Activated CD4-positive, alpha-beta memory T cell treated with anti-CD3 and anti-CD28 coated beads for 36 hours (primary cell): ENCODE measurements at regions not wholly inside any gene's neighbourhood (a gene's known extent, or its start where the extent isn't known, plus 50 kb on each side); places are given as distances from the start of the nearest gene placed in this dataset.
A peak's percentile ranks its signal among the peaks of the same experiment; 100 is the strongest.

Experiments used
- CTCF ChIA-PET: fragments of 350-600 bp; sonication (Branson Sonifier 250); formaldehyde crosslinking; loops from one replicate; lab custom pipeline; 2021; ENCODE audit warnings: antibody characterized with exemption, inconsistent platforms; lab: Charles Lee
- POLR2A ChIA-PET: fragments of 350-600 bp; sonication (Branson Sonifier 250); formaldehyde crosslinking; loops from one replicate; lab custom pipeline; 2021; ENCODE audit warnings: antibody characterized with exemption; lab: Charles Lee
- DNase-seq: peaks from one replicate; pipeline ENCODE4 v3.0.0-alpha.2; 2020
- H3K27ac Mint-ChIP-seq: one replicate; pipeline ENCODE4 v1.8.0; 2021; ENCODE audit warnings: mixed read lengths
- H3K27me3 Mint-ChIP-seq: one replicate; pipeline ENCODE4 v1.8.0; 2021; ENCODE audit warnings: mixed read lengths
- H3K36me3 Mint-ChIP-seq: one replicate; pipeline ENCODE4 v1.8.0; 2021; ENCODE audit warnings: mixed read lengths
- H3K4me1 Mint-ChIP-seq: one replicate; pipeline ENCODE4 v1.8.0; 2021; ENCODE audit warnings: low read depth, mixed read lengths
- H3K4me3 Mint-ChIP-seq: one replicate; pipeline ENCODE4 v1.8.0; 2021; ENCODE audit warnings: mild to moderate bottlenecking, mixed read lengths
- H3K9me3 Mint-ChIP-seq: one replicate; pipeline ENCODE4 v1.8.0; 2021; ENCODE audit warnings: mixed read lengths
- intact Hi-C: fragments of 100-400 bp; cut with micrococcal nuclease; formaldehyde crosslinking; loops from one replicate; pipeline ENCODE4 v1.15.1; 2023

DNA sequence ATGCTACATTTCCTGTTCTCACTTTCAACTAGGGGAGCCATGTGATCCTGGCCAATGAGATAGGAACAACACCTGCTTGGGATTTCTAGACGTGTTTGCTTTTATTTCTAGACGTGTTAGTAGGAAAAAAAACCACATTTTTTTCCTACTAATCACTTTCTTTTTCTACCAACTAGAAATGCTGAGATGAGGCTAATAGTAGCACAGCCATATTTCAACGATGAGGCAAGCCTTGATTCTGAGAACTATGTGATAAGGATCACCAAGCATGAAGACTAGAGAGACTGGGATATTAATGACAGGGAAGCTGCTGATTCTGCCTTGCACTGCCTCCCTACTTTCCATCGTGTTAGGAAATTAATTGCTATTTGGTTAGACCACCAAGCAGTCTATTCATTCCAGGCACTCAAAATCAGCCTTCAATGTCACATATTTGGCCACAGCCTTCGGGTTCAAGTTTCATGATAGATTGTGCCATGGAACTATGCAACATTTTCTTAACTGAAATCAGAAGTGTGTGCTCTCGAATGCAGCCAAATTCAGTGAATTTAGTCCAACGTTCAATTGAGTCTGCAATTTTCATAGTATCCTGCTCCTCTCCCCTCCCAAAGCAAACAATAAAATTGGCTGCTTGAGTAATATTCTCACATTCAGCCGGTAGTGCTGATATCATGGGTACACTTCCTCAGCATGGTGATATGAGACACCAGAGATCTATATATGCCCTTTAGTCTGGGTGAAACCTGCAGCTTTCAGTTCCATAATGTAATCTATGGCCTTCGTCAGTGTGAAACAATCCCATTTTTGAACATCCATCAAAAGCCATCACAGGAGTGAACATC is 98.1 kb downstream of the GPR37 start:
- intact Hi-C loops = no loop called here
- H3K9me3 Mint-ChIP-seq = no peaks in the 10 kb centered on the region
- POLR2A ChIA-PET = no interaction called here
- no peak for DNase-seq
- H3K4me1 Mint-ChIP-seq = no peaks in the 10 kb centered on the region
- H3K27ac Mint-ChIP-seq = no peak overlapping the region
- H3K4me3 Mint-ChIP-seq = no peak overlapping the region
- H3K27me3 Mint-ChIP-seq = peaks cover 2% of the 10 kb centered on the region
- H3K36me3 Mint-ChIP-seq = no peaks in the 10 kb centered on the region
- CTCF ChIA-PET = no interaction called here

DNA sequence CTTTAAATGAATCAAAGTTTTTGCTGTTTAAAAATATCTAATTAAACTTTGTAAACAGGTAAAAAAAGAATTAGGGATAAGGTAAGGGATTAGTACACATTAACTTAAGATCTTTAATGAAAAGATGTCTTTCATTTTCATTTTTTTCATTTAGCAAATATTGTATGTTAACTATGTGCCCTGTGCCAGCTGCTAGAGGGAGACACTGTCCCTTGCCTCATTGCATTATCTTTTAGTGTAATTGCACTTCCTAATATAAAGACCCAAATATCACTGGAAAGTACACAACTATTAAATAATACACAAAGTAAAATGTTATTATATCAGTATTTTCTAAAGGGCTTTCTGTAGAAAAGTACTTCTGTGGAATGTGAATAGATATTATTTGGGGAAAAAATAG is 102.7 kb downstream of the GPR37 start:
- Mint-ChIP-seq H3K27me3 (peaks cover 2% of the 10 kb centered on the region), H3K4me1 (no peaks in the 10 kb centered on the region)
- POLR2A ChIA-PET = no interaction called here

DNA sequence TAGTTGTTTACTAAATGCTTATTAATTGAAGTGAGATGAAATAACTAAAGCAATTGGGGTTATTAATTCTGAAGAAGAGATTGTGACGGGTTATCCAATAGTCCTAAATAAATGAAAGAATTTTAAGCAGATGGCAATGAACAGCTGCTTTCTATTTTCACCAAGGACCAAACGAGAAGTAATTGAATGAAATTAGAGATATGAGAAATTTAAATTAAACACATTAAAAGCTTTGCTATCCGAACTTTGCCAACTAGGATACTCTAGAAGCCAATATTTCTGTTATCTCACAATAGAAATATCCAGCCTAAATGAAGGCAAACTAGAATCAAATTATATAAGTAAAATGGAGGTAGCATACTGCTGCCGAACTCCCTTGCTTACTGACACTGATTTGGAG is 103.2 kb downstream of the GPR37 start:
- no peaks in the 10 kb centered on the region for H3K9me3 Mint-ChIP-seq
- CTCF ChIA-PET = no interaction called here
- no peak for DNase-seq
- H3K27ac Mint-ChIP-seq = no peak overlapping the region
- no peak overlapping the region for H3K4me3 Mint-ChIP-seq
- POLR2A ChIA-PET = no interaction called here
- H3K36me3 Mint-ChIP-seq = no peaks in the 10 kb centered on the region
- H3K4me1 Mint-ChIP-seq = no peaks in the 10 kb centered on the region
- H3K27me3 Mint-ChIP-seq = peaks cover 2% of the 10 kb centered on the region
- intact Hi-C loops = no loop called here

More for the DNA sequence above, 102.7 kb downstream of the GPR37 start:
- no peak overlapping the region for H3K4me3 Mint-ChIP-seq
- H3K36me3 Mint-ChIP-seq = no peaks in the 10 kb centered on the region
- CTCF ChIA-PET = no interaction called here
- H3K9me3 Mint-ChIP-seq = no peaks in the 10 kb centered on the region
- H3K27ac Mint-ChIP-seq = no peak overlapping the region
- intact Hi-C loops = no loop called here
- no peak for DNase-seq

DNA sequence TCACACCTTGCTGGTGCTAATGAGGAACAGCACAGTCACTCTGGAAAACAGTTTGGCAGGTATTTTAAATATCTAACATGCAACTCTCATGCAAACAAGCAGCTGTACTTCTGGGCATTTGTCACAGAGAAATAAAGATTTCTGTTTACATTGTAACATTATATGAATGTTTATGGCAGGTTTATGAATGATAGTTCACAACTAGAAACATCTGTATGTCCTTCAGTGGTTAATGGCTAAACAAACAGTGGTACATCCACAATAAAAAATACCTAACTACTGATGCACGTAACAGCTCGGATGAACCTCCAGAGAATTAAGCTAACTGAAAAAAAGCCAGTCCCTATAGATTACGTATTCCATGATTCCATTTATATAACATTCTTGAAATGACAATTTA is 109.6 kb downstream of the GPR37 start:
- H3K27me3 Mint-ChIP-seq = no peaks in the 10 kb centered on the region
- no peak overlapping the region for H3K4me3 Mint-ChIP-seq
- H3K27ac Mint-ChIP-seq = no peak overlapping the region
- intact Hi-C loops = no loop called here
- DNase-seq = no peak
- H3K9me3 Mint-ChIP-seq = no peaks in the 10 kb centered on the region
- CTCF ChIA-PET = no interaction called here
- POLR2A ChIA-PET = no interaction called here
- no peaks in the 10 kb centered on the region for H3K4me1 Mint-ChIP-seq
- H3K36me3 Mint-ChIP-seq = no peaks in the 10 kb centered on the region

DNA sequence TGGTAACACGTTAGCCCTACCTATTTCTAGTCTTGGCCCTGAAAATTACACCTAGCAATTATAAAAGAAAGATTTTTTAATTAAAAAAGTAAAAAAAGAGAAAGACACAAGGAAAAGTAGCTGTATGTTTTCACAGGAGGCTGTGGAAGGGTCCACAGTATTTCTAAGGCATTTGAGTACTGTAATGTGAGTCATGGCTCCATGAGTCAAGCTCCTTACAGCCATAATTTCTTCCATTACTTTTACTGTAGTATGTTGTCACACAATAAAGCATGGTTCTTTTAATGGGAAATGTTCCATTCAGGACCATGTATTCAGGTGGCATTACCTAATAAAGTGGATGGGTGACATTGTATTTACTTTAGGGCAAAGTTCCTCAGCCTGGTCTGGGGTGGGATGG is 113.4 kb downstream of the GPR37 start:
- H3K4me3 Mint-ChIP-seq = no peak overlapping the region
- H3K36me3 Mint-ChIP-seq = no peaks in the 10 kb centered on the region
- no peaks in the 10 kb centered on the region for H3K27me3 Mint-ChIP-seq
- no peak for DNase-seq
- H3K4me1 Mint-ChIP-seq = peaks cover 12% of the 10 kb centered on the region
- intact Hi-C loops = no loop called here
- POLR2A ChIA-PET = no interaction called here
- no peaks in the 10 kb centered on the region for H3K9me3 Mint-ChIP-seq
- CTCF ChIA-PET = no interaction called here
- no peak overlapping the region for H3K27ac Mint-ChIP-seq

DNA sequence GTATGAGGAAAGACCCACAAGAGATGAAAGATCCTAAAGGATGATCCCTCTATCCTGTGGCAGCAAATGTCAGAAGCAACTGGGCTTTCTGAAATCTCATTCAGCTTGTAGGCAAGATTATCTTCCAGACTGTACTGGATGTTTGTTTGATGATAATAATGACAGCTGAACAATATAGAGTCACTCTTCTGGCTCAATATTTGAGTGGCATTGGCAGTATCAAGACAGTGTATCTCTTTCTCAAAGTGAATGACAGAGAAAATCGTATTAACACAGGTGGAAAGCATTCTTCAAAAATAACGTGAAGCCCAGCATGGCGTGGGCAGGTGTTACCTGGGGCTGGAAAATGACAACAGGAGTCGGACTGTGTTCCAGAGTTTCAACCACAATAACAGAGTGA is 114.5 kb downstream of the GPR37 start:
- ChIA-PET POLR2A (no interaction called here), CTCF (no interaction called here)
- Mint-ChIP-seq H3K36me3 (no peaks in the 10 kb centered on the region), H3K27ac (no peak overlapping the region), H3K27me3 (no peaks in the 10 kb centered on the region), H3K9me3 (no peaks in the 10 kb centered on the region), H3K4me1 (peaks cover 12% of the 10 kb centered on the region), H3K4me3 (no peak overlapping the region)
- DNase-seq = no peak
- intact Hi-C loops = no loop called here

DNA sequence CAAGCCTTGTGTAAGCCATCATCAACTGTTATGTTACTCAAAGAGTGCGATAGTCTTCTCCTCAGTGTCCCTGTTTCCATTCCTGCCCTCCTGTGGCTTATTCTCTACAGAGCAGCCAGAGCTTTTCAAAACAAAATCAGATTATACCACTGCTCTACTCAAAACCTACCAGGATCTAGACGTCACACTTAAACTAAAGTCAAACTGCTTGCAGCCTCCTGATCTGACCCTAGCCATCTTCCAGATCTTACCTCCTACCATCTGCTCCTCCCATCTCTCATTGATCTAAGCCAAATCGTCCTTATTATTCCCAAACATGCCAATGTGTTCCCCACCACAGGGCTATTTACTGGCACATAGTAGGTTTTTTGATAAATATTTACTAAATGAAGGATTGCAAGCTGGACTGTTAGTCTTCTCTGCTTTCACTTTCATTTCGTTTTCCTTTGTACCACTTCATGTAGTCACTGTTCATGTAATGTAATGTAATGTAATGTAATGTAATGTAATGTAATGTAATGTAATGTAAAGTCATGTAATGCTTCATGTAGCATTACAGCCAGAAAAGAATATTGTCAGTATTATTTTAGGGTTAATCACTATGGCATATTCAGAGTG is 116.1 kb downstream of the GPR37 start:
- Mint-ChIP-seq H3K36me3 (no peaks in the 10 kb centered on the region), H3K4me3 (peak overlapping the region; percentile 10), H3K4me1 (peaks cover 12% of the 10 kb centered on the region), H3K27me3 (no peaks in the 10 kb centered on the region), H3K27ac (no peak overlapping the region), H3K9me3 (no peaks in the 10 kb centered on the region)
- DNase-seq = no peak
- intact Hi-C loops = no loop called here
- ChIA-PET CTCF (no interaction called here), POLR2A (no interaction called here)

DNA sequence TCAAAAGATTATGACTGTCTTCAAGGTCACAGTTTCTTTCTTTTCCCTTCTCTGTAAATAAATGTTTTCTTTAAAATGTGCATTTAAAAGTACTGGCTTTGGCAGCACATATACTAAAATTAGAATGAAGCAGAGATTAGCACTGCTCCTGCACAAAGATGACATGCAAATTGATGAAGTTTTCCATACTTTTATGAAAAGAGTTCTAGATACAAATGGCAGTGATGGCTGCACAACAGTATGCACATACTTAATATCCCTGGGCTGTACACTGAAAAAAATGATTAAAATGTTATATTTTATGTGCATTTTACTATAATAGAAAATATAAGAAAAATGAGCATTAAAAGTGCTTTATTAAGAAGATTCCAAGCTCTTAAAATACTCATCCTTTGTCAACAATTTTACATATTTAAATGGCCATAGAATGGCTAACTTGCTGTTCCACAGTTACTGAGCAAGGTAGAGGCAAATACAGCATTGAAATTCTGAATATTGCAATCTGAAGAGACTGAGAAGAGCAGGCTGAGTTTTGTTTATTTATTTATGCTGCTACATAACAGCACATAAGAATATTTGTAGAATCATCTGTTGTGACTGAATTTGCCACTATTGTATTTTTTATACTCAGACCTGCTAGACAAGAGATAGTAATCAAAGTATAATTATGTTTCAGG is 117.8 kb downstream of the GPR37 start:
- Mint-ChIP-seq H3K36me3 (no peaks in the 10 kb centered on the region), H3K4me1 (peaks cover 12% of the 10 kb centered on the region), H3K27me3 (no peaks in the 10 kb centered on the region), H3K9me3 (no peaks in the 10 kb centered on the region), H3K4me3 (no peak overlapping the region), H3K27ac (no peak overlapping the region)
- ChIA-PET POLR2A (no interaction called here), CTCF (no interaction called here)
- DNase-seq = no peak
- intact Hi-C loops = no loop called here

DNA sequence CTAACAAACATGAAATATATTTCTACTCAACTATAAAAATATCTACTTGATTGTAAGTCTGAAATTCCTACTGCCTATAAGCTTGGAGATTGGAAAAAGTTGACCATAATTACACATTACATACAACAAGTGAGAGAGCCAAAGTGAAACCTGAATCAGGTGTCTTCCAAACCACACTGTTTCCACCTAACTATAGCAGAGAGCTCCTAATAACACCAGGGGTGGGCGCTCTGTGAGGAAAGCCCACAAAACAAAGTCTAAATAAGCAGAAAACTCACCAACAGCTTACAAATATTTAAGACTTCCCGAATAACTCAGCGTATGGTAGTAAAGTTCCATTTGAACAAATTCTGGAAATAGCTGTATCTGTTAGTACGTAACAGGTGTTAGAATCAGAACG is 119.9 kb downstream of the GPR37 start:
- Mint-ChIP-seq H3K9me3 (no peaks in the 10 kb centered on the region), H3K27me3 (no peaks in the 10 kb centered on the region), H3K27ac (no peak overlapping the region), H3K36me3 (no peaks in the 10 kb centered on the region), H3K4me1 (peaks cover 12% of the 10 kb centered on the region), H3K4me3 (no peak overlapping the region)
- ChIA-PET POLR2A (interaction anchor here (0.5 kb wide), 1 partner anchor 874 kb away, joined by 4 read pairs; no protein-coding TSS in a partner anchor), CTCF (no interaction called here)
- DNase-seq = no peak
- intact Hi-C loops = no loop called here

DNA sequence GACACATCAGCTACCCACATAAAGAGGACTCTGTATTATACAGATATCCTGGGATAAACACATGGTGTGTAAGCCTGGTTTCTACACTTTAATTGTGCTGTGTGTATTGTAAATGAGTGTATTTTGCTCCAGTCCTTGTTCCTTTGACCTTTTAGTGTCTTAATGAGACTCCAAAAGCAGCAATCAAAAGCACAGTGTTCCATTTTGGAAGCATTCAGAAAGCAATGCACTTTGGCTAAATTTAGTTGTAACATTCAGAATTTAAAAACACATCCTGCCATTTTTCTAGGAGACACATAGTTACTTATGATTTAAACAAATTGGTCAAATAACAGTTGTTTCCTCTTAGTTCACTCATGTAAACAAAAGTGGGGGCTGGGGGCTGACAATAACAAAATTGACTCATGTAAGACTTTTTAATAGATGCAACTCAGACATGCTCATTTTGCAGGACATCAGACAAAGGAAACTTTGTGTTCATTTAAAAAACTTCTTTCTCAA is 122.2 kb downstream of the GPR37 start:
- H3K36me3 Mint-ChIP-seq = no peaks in the 10 kb centered on the region
- no peaks in the 10 kb centered on the region for H3K4me1 Mint-ChIP-seq
- H3K4me3 Mint-ChIP-seq = no peak overlapping the region
- no peak overlapping the region for H3K27ac Mint-ChIP-seq
- H3K9me3 Mint-ChIP-seq = no peaks in the 10 kb centered on the region
- no peak for DNase-seq
- intact Hi-C loops = no loop called here
- no peaks in the 10 kb centered on the region for H3K27me3 Mint-ChIP-seq
- POLR2A ChIA-PET = no interaction called here
- CTCF ChIA-PET = no interaction called here

DNA sequence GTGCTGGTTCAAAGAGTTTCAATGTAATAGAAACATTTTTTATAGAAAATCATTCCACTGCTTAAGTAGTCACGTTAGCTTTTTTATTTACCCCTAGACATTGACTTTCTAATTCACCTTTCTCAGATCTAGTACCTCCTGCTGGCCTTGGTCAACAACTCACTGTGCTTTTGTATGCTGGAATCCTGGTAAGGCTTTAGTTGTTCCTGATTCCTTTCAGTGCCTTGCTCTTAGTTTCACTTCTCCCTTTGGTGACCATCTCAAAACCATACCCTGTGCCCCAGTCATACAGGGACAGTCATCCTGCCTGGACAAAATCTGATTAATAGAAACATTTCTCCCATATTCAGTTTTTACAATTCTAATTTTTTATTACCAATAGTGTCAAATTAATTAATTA is 130.2 kb downstream of the GPR37 start:
- no peak for DNase-seq
- Mint-ChIP-seq H3K9me3 (peaks cover 2% of the 10 kb centered on the region), H3K27ac (no peak overlapping the region), H3K4me3 (no peak overlapping the region), H3K4me1 (no peaks in the 10 kb centered on the region), H3K27me3 (no peaks in the 10 kb centered on the region), H3K36me3 (no peaks in the 10 kb centered on the region)
- ChIA-PET CTCF (no interaction called here), POLR2A (no interaction called here)
- intact Hi-C loops = no loop called here

DNA sequence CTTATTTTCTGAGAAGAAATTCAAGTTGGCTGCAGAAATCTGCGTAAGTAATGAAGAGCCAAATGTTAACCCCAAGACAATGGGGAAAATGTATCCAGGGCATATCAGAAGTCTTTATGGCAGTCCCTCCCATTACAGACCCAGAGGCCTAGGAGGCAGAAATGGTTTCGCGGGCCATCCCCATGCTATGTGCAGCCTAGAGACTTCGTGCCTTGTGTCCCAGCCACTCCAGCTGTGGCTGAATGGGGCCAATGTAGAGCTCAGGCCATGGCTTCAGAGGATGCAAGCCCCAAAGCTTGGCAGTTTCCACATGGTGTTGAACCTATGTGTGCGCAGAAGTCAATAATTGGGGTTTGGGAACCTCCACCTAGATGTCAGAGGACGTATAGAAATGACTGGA is 131.9 kb downstream of the GPR37 start:
- ChIA-PET CTCF (no interaction called here), POLR2A (no interaction called here)
- no peak overlapping the region for H3K27ac Mint-ChIP-seq
- peaks cover 2% of the 10 kb centered on the region for H3K9me3 Mint-ChIP-seq
- no peaks in the 10 kb centered on the region for H3K27me3 Mint-ChIP-seq
- H3K36me3 Mint-ChIP-seq = no peaks in the 10 kb centered on the region
- intact Hi-C loops = no loop called here
- no peaks in the 10 kb centered on the region for H3K4me1 Mint-ChIP-seq
- H3K4me3 Mint-ChIP-seq = no peak overlapping the region
- no peak for DNase-seq
